ENCODE measurements at regions not wholly inside any gene's neighbourhood (a gene's known extent, or its start where the extent isn't known, plus 50 kb on each side); places are given as distances from the start of the nearest gene placed in this dataset.
"Not testable (repeated sequence)": the region's sequence is repeated elsewhere in the genome, so short reads cannot be mapped to it uniquely, and the experiment has no call there.

DNA sequence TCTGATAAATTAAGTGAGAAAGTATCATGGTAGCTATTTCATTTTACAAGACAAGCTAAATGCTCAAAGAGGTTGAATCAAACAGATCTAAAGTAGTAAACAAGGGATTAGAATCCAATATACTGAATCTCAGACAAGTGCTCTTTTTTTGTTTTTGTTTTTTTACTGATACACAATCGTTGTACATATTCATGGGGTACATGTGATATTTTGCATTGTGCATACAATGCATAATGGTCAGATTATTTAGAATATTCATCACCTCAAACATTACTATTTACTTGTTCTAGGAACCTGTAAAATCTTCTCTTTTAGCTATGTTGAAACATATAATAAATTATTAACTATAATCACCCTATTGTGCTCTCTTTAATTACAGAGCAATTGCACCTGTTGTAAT lies 57.0 kb upstream of the HCRTR2 start:
- ATAC-seq (ENCODE audit: insufficient read depth, low read depth) (no peak), DNase-seq (no peak)
- no peaks in the 10 kb centered on the region for H3K4me1 ChIP-seq (ENCODE audit: insufficient read depth, low read length)
- H3K4me2 ChIP-seq (ENCODE audit: insufficient read depth, low read length) = no peak overlapping the region
- TF ChIP-seq, protein P1, sequence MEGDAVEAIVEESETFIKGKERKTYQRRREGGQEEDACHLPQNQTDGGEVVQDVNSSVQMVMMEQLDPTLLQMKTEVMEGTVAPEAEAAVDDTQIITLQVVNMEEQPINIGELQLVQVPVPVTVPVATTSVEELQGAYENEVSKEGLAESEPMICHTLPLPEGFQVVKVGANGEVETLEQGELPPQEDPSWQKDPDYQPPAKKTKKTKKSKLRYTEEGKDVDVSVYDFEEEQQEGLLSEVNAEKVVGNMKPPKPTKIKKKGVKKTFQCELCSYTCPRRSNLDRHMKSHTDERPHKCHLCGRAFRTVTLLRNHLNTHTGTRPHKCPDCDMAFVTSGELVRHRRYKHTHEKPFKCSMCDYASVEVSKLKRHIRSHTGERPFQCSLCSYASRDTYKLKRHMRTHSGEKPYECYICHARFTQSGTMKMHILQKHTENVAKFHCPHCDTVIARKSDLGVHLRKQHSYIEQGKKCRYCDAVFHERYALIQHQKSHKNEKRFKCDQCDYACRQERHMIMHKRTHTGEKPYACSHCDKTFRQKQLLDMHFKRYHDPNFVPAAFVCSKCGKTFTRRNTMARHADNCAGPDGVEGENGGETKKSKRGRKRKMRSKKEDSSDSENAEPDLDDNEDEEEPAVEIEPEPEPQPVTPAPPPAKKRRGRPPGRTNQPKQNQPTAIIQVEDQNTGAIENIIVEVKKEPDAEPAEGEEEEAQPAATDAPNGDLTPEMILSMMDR (IDR thresholded peaks at IDR 0.05; ENCODE audit: borderline replicate concordance, extremely low read depth, low read length, poor library complexity, severe bottlenecking) = no peak
- H3K27ac ChIP-seq (ENCODE audit: low read length) = no peak overlapping the region
- H3K36me3 ChIP-seq (ENCODE audit: insufficient read depth, low read length) = no peaks in the 10 kb centered on the region
- H3K9me3 ChIP-seq (ENCODE audit: insufficient read depth, low read length, severe bottlenecking) = no peaks in the 10 kb centered on the region
- H3K9ac ChIP-seq (ENCODE audit: low read depth, low read length) = no peak overlapping the region
- no peaks in the 10 kb centered on the region for H3K27me3 ChIP-seq (ENCODE audit: insufficient read depth, low read length, poor library complexity)
- H2AFZ ChIP-seq (ENCODE audit: low read depth, low read length) = no peak overlapping the region
- H3K4me3 ChIP-seq (ENCODE audit: low read depth in 1 of 2, low read length in 2 of 2) = no peak overlapping the region
- H3K79me2 ChIP-seq (ENCODE audit: insufficient read depth, low read length) = no peaks in the 10 kb centered on the region
- no peaks in the 10 kb centered on the region for H4K20me1 ChIP-seq (ENCODE audit: insufficient read depth, low read length)

DNA sequence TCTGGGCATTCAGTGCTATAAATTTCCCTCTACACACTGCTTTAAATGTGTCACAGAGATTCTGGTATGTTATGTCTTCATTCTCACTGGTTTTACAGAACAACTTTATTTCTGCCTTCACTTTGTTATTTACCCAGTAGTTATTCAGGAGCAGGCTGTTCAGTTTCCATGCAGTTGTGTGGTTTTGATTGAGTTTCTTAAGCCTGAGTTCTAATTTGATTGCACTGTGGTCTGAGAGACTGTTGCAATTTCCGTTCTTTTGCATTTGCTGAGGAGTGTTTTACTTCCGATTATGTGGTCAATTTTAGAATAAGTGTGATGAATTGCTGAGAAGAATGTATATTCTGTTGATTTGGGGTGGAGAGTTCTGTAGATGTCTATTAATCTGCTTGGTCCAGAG lies 50.1 kb upstream of the HCRTR2 start:
- not testable (repeated sequence) for H3K36me3 ChIP-seq (ENCODE audit: insufficient read depth, low read length); H3K4me2 ChIP-seq (ENCODE audit: insufficient read depth, low read length); H3K79me2 ChIP-seq (ENCODE audit: insufficient read depth, low read length); H4K20me1 ChIP-seq (ENCODE audit: insufficient read depth, low read length); ATAC-seq (ENCODE audit: insufficient read depth, low read depth); H3K4me3 ChIP-seq (ENCODE audit: low read depth in 1 of 2, low read length in 2 of 2); H3K4me1 ChIP-seq (ENCODE audit: insufficient read depth, low read length); H3K27ac ChIP-seq (ENCODE audit: low read length); H2AFZ ChIP-seq (ENCODE audit: low read depth, low read length); H3K9ac ChIP-seq (ENCODE audit: low read depth, low read length); H3K27me3 ChIP-seq (ENCODE audit: insufficient read depth, low read length, poor library complexity); DNase-seq; H3K9me3 ChIP-seq (ENCODE audit: insufficient read depth, low read length, severe bottlenecking)

Data from DND-41 (cell line).